SH-SY5Y (cell line): ENCODE measurements at regions not wholly inside any gene's neighbourhood (a gene's known extent, or its start where the extent isn't known, plus 50 kb on each side); places are given as distances from the start of the nearest gene placed in this dataset.

Experiments used
- GATA2 ChIP-seq: IDR thresholded peaks from 2 replicates; pipeline ENCODE4 v1.6.1; 2011; ENCODE audit warnings: mild to moderate bottlenecking, low read depth, low read length
- GATA3 ChIP-seq: IDR thresholded peaks from 2 replicates; pipeline ENCODE4 v1.6.1; 2011; ENCODE audit warnings: low read depth, mild to moderate bottlenecking, low read length, moderate library complexity

DNA sequence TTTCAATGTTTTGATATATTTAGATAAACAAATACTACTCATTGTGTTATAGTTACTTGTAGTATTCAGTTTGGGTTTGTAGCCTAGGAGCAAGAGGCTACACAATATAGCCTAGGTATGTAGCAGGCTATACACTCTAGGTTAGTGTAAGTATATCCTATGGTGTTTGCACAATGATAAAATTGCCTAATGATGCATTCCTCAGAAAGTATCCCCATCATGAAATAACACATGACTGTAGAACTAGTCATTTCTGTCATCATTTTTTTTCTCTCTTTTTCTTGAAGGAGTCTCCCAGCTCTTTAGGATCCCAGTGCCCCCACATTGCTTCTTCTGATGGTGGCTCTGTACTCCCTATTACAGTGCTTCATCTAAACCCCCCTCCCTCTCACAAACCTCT lies 157.7 kb upstream of the CADPS start:
- no peak for TF ChIP-seq GATA2
- no peak for TF ChIP-seq GATA3
